ENCODE measurements at regions not wholly inside any gene's neighbourhood (a gene's known extent, or its start where the extent isn't known, plus 50 kb on each side); places are given as distances from the start of the nearest gene placed in this dataset.

DNA sequence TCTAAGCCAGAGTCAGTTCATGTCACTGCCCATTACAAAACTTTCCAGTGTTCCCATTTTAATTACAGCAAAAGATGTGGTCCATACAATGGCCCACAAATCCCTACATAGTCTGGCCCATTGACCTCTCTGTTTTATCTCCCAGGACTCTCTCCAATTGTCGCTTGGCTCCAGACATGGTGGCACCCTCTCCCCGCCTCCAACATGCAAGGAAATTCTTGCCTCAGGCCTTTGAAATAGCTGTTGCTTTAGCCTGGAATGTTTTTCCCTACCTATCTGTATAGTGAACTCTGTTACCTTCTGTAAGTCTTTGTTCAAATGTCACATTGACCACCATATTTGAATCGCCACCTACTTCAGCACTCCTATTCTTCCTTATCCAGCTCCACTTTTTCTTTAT is 377.3 kb upstream of the MCTP2 start:
- H3K27ac ChIP-seq: no peak overlapping the region
- intact Hi-C loops (cut with DNase I): no loop called here
- no peaks in the 10 kb centered on the region for H3K4me1 ChIP-seq
- TF ChIP-seq, protein P1, sequence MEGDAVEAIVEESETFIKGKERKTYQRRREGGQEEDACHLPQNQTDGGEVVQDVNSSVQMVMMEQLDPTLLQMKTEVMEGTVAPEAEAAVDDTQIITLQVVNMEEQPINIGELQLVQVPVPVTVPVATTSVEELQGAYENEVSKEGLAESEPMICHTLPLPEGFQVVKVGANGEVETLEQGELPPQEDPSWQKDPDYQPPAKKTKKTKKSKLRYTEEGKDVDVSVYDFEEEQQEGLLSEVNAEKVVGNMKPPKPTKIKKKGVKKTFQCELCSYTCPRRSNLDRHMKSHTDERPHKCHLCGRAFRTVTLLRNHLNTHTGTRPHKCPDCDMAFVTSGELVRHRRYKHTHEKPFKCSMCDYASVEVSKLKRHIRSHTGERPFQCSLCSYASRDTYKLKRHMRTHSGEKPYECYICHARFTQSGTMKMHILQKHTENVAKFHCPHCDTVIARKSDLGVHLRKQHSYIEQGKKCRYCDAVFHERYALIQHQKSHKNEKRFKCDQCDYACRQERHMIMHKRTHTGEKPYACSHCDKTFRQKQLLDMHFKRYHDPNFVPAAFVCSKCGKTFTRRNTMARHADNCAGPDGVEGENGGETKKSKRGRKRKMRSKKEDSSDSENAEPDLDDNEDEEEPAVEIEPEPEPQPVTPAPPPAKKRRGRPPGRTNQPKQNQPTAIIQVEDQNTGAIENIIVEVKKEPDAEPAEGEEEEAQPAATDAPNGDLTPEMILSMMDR (IDR thresholded peaks at IDR 0.05): no peak
- no peak for TF ChIP-seq POLR2A (IDR thresholded peaks at IDR 0.05)
- DNase-seq: no peak
- no peaks in the 10 kb centered on the region for H3K9me3 ChIP-seq
- no peaks in the 10 kb centered on the region for H3K36me3 ChIP-seq
- 73 to 88% (median 81%) methylated on average over 3 of the region's 3 CpGs for WGBS, 4 donors
- H3K4me3 ChIP-seq: no peak overlapping the region
- H3K27me3 ChIP-seq: no peaks in the 10 kb centered on the region
- no peak for ATAC-seq

DNA sequence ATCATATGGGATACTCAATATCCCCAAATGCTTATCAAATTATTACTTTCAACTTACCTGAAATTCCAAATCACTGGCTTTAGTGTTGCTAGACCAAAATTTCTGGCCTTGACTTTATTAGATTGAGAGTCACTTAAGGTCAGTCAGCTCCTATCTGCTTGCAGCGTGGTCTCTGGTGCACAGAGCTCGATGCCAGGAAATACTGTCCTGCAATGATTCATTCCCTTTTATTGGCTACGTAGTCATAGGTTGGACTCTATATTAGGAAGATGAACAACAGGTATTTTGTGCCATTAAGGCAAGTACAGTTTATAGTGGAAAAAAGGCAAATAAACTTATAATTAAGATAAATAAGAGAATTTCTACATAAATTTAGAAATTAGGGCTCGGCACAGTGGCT is 378.6 kb upstream of the MCTP2 start:
- ATAC-seq (peak in 1 of 4 donors; percentile 59), DNase-seq (no peak)
- no peaks in the 10 kb centered on the region for H3K36me3 ChIP-seq
- H3K27ac ChIP-seq: no peak overlapping the region
- TF ChIP-seq, protein P1 (IDR thresholded peaks at IDR 0.05): no peak
- no peak for TF ChIP-seq POLR2A (IDR thresholded peaks at IDR 0.05)
- no peaks in the 10 kb centered on the region for H3K27me3 ChIP-seq
- H3K4me1 ChIP-seq: no peaks in the 10 kb centered on the region
- H3K4me3 ChIP-seq: no peak overlapping the region
- intact Hi-C loops (cut with DNase I): no loop called here
- WGBS, 4 donors: 52 to 74% (median 58%) methylated on average over 4 of the region's 4 CpGs
- no peaks in the 10 kb centered on the region for H3K9me3 ChIP-seq

DNA sequence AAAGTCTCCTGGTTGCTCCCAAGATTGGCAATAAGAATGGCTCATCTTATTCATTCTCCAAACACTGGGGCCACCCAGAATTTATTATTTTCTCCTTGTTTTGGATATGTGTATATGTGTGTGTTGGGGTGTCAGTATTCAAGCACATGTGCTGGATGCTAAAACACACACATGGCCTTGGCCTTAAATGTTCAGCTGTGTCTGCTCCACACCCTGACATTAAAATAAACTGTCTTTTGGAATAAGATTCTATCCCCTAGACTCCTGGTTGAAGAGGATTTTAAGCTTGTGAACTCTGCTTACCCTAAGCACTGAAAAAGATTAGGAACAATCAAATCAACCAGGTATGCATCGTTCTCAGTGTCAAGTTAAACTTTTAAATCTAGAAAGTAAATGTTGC is 382.9 kb upstream of the MCTP2 start:
- 66 to 75% (median 70%) methylated on average over 1 of the region's 1 CpG for WGBS, 4 donors
- Histone ChIP-seq H3K4me1 (no peaks in the 10 kb centered on the region), H3K27me3 (no peaks in the 10 kb centered on the region), H3K36me3 (no peaks in the 10 kb centered on the region), H3K27ac (no peak overlapping the region), H3K4me3 (no peak overlapping the region), H3K9me3 (peaks cover 0 to 6% (median 0%) of the 10 kb centered on the region in 12 donors)
- no peak for ATAC-seq
- DNase-seq: no peak
- intact Hi-C loops (cut with DNase I): no loop called here
- TF ChIP-seq POLR2A (IDR thresholded peaks at IDR 0.05): no peak
- TF ChIP-seq, protein P1 (IDR thresholded peaks at IDR 0.05): no peak

DNA sequence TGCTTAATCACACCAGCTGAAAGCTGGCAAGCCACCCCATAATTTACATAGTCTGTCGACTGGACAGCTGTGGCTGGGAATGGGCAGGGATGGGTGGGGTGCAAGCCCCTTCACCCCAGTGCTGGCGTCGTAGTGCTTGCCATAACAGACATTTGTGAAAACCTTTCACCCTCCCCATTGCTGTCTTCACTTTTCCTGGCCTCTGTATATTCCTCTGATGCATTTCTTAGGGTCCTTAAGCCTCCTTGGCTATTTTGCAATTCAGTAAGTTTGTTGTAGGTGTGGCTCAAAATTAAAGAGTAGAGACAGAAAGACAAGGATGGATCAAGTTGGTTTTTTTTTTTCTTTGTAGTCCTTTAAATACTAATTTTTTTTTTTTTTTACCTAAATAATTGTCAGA is 383.3 kb upstream of the MCTP2 start:
- Histone ChIP-seq H3K4me1 (no peaks in the 10 kb centered on the region), H3K4me3 (no peak overlapping the region), H3K27ac (no peak overlapping the region), H3K36me3 (no peaks in the 10 kb centered on the region), H3K9me3 (peaks cover 0 to 7% (median 0%) of the 10 kb centered on the region in 12 donors), H3K27me3 (no peaks in the 10 kb centered on the region)
- intact Hi-C loops (cut with DNase I): no loop called here
- no peak for ATAC-seq
- WGBS, 4 donors: 53 to 65% (median 63%) methylated on average over 3 of the region's 3 CpGs
- no peak for DNase-seq
- TF ChIP-seq, protein P1 (IDR thresholded peaks at IDR 0.05): no peak
- TF ChIP-seq POLR2A (IDR thresholded peaks at IDR 0.05): no peak
